Trophoblast cell (in vitro differentiated cells and primary cell): ENCODE measurements at regions not wholly inside any gene's neighbourhood (a gene's known extent, or its start where the extent isn't known, plus 50 kb on each side); places are given as distances from the start of the nearest gene placed in this dataset.

Experiments
- DNase-seq, 2 donors: peaks; one replicate each; pipeline ENCODE4 v3.0.0-alpha.2; 2016
- H2AFZ ChIP-seq: 2 replicates; pipeline ENCODE4 v1.6.1; 2013; ENCODE audit warnings: low read length, moderate library complexity, mild to moderate bottlenecking; ENCODE audit not compliant: insufficient read depth, poor library complexity
- H2AK5ac ChIP-seq: 2 replicates; pipeline ENCODE4 v1.6.1; 2013; ENCODE audit warnings: mild to moderate bottlenecking, low read length
- H2BK120ac ChIP-seq: 2 replicates; pipeline ENCODE4 v1.6.1; 2013; ENCODE audit warnings: low read length, mild to moderate bottlenecking, moderate library complexity; ENCODE audit not compliant: insufficient read depth, poor library complexity
- H2BK12ac ChIP-seq: 2 replicates; pipeline ENCODE4 v1.6.1; 2013; ENCODE audit warnings: mild to moderate bottlenecking, low read length, moderate library complexity
- H2BK5ac ChIP-seq: 2 replicates; pipeline ENCODE4 v1.6.1; 2013; ENCODE audit warnings: low read length, low read depth, moderate library complexity, mild to moderate bottlenecking; ENCODE audit not compliant: poor library complexity
- H3K14ac ChIP-seq: 2 replicates; pipeline ENCODE4 v1.6.1; 2013; ENCODE audit warnings: mild to moderate bottlenecking, low read length
- H3K18ac ChIP-seq: 2 replicates; pipeline ENCODE4 v1.6.1; 2013; ENCODE audit warnings: mild to moderate bottlenecking, low read length
- H3K23ac ChIP-seq: 2 replicates; pipeline ENCODE4 v1.6.1; 2013; ENCODE audit warnings: low read length
- H3K27ac ChIP-seq: 2 replicates; pipeline ENCODE4 v1.5.1; 2013; ENCODE audit warnings: low read depth, mild to moderate bottlenecking, inconsistent platforms, low read length, moderate library complexity
- H3K27me3 ChIP-seq: 2 replicates; pipeline ENCODE4 v1.6.1; 2013; ENCODE audit warnings: inconsistent platforms, mild to moderate bottlenecking, low read length, moderate library complexity; ENCODE audit not compliant: insufficient read depth
- H3K36me3 ChIP-seq, 2 experiments: 1 replicate in 1 of 2; 2 replicates in 1 of 2; pipeline ENCODE4 v1.6.1; 2013; ENCODE audit warnings: low read length in 2 of 2, mild to moderate bottlenecking in 2 of 2, moderate library complexity in 1 of 2; ENCODE audit not compliant: insufficient read depth in 2 of 2, control insufficient read depth in 1 of 2
- H3K4ac ChIP-seq: 2 replicates; pipeline ENCODE4 v1.6.1; 2013; ENCODE audit warnings: low read depth, mild to moderate bottlenecking, low read length, moderate library complexity
- H3K4me1 ChIP-seq, 2 experiments: 1 replicate in 1 of 2; 2 replicates in 1 of 2; pipeline ENCODE4 v1.6.1; 2013; ENCODE audit warnings: low read length in 2 of 2, mild to moderate bottlenecking in 2 of 2, moderate library complexity in 1 of 2; ENCODE audit not compliant: insufficient read depth in 2 of 2, control insufficient read depth in 1 of 2
- H3K4me2 ChIP-seq: 2 replicates; pipeline ENCODE4 v1.6.1; 2013; ENCODE audit warnings: inconsistent platforms, mild to moderate bottlenecking, low read length, moderate library complexity
- H3K4me3 ChIP-seq: 2 replicates; pipeline ENCODE4 v1.5.1; 2013; ENCODE audit warnings: mild to moderate bottlenecking, low read depth, low read length, inconsistent platforms
- H3K79me1 ChIP-seq: one replicate; pipeline ENCODE4 v1.6.1; 2013; ENCODE audit warnings: low read length
- H3K79me2 ChIP-seq: 2 replicates; pipeline ENCODE4 v1.6.1; 2013; ENCODE audit warnings: low read length, mild to moderate bottlenecking; ENCODE audit not compliant: control insufficient read depth, insufficient read depth, poor library complexity
- H3K9ac ChIP-seq: 2 replicates; pipeline ENCODE4 v1.6.1; 2013; ENCODE audit warnings: mild to moderate bottlenecking, low read length
- H3K9me3 ChIP-seq: 2 replicates; pipeline ENCODE4 v1.6.1; 2013; ENCODE audit warnings: low read depth, mild to moderate bottlenecking, control low read depth, inconsistent platforms, low read length; ENCODE audit not compliant: insufficient read depth
- H4K12ac ChIP-seq: 2 replicates; pipeline ENCODE4 v1.6.1; 2013; ENCODE audit warnings: low read depth, mild to moderate bottlenecking, low read length, moderate library complexity
- H4K8ac ChIP-seq: 2 replicates; pipeline ENCODE4 v1.6.1; 2013; ENCODE audit warnings: low read depth, mild to moderate bottlenecking, low read length, moderate library complexity
- H4K91ac ChIP-seq: one replicate; pipeline ENCODE4 v1.6.1; 2013; ENCODE audit warnings: low read depth, mild to moderate bottlenecking, low read length, moderate library complexity
- WGBS: extraction: QIAGEN DNeasy Blood & Tissue Kit; methylation state at CpG from one replicate; pipeline ENCODE4 v1.1.7; 2013; ENCODE audit warnings: missing lambda C conversion rate; ENCODE audit not compliant: insufficient read length, insufficient coverage; ENCODE audit errors: extremely low coverage; 5-methylcytosine and 5-hydroxymethylcytosine counted together

GRCh38 chr2:180927030-180927686 lies 53.2 kb upstream of the UBE2E3 start:
- H4K8ac ChIP-seq = no peak overlapping the region
- no peak overlapping the region for H4K12ac ChIP-seq
- DNase-seq = no peak
- no peaks in the 10 kb centered on the region for H3K36me3 ChIP-seq
- H2BK120ac ChIP-seq = no peak overlapping the region
- H3K27ac ChIP-seq = no peak overlapping the region
- WGBS = 100% methylated on average over 1 of the region's 3 CpGs
- no peak overlapping the region for H3K9ac ChIP-seq
- H3K23ac ChIP-seq = no peak overlapping the region
- H3K14ac ChIP-seq = no peak overlapping the region
- H3K79me2 ChIP-seq = no peaks in the 10 kb centered on the region
- H4K91ac ChIP-seq = no peak overlapping the region
- H3K9me3 ChIP-seq = no peaks in the 10 kb centered on the region
- H3K4ac ChIP-seq = no peak overlapping the region
- no peaks in the 10 kb centered on the region for H3K4me1 ChIP-seq
- no peak overlapping the region for H2BK12ac ChIP-seq
- no peak overlapping the region for H2AFZ ChIP-seq
- no peak overlapping the region for H3K4me2 ChIP-seq
- H3K4me3 ChIP-seq = no peak overlapping the region
- no peaks in the 10 kb centered on the region for H3K27me3 ChIP-seq
- no peaks in the 10 kb centered on the region for H3K79me1 ChIP-seq
- no peak overlapping the region for H2AK5ac ChIP-seq
- H2BK5ac ChIP-seq = no peak overlapping the region
- no peak overlapping the region for H3K18ac ChIP-seq

GRCh38 chr2:180925700-180926099 lies 54.7 kb upstream of the UBE2E3 start:
- no peak overlapping the region for H3K4me3 ChIP-seq
- no peaks in the 10 kb centered on the region for H3K9me3 ChIP-seq
- no peak overlapping the region for H2BK120ac ChIP-seq
- no peak overlapping the region for H4K91ac ChIP-seq
- DNase-seq = no peak
- H3K4me2 ChIP-seq = no peak overlapping the region
- no peaks in the 10 kb centered on the region for H3K79me2 ChIP-seq
- H3K27me3 ChIP-seq = no peaks in the 10 kb centered on the region
- H2AFZ ChIP-seq = no peak overlapping the region
- no peaks in the 10 kb centered on the region for H3K36me3 ChIP-seq
- H2BK12ac ChIP-seq = no peak overlapping the region
- H3K14ac ChIP-seq = no peak overlapping the region
- no peaks in the 10 kb centered on the region for H3K79me1 ChIP-seq
- H3K27ac ChIP-seq = no peak overlapping the region
- H2BK5ac ChIP-seq = no peak overlapping the region
- no peak overlapping the region for H3K23ac ChIP-seq
- no peak overlapping the region for H4K8ac ChIP-seq
- no peak overlapping the region for H3K4ac ChIP-seq
- H3K9ac ChIP-seq = no peak overlapping the region
- no peak overlapping the region for H2AK5ac ChIP-seq
- no peak overlapping the region for H3K18ac ChIP-seq
- no peaks in the 10 kb centered on the region for H3K4me1 ChIP-seq
- no peak overlapping the region for H4K12ac ChIP-seq
- WGBS = no CpG with 5 or more reads among the region's 2 CpGs

GRCh38 chr2:180924063-180924462 lies 56.3 kb upstream of the UBE2E3 start:
- Histone ChIP-seq H3K27ac (no peak overlapping the region), H3K79me1 (no peaks in the 10 kb centered on the region), H3K79me2 (no peaks in the 10 kb centered on the region), H3K14ac (no peak overlapping the region), H2AFZ (no peak overlapping the region), H4K12ac (no peak overlapping the region), H3K18ac (no peak overlapping the region), H3K4me3 (no peak overlapping the region), H4K8ac (no peak overlapping the region), H2BK120ac (no peak overlapping the region), H3K9ac (no peak overlapping the region), H2BK12ac (no peak overlapping the region), H4K91ac (no peak overlapping the region), H3K9me3 (no peaks in the 10 kb centered on the region), H3K36me3 (no peaks in the 10 kb centered on the region), H3K4me1 (no peaks in the 10 kb centered on the region), H3K4ac (no peak overlapping the region), H2AK5ac (no peak overlapping the region), H3K27me3 (no peaks in the 10 kb centered on the region), H2BK5ac (no peak overlapping the region), H3K23ac (no peak overlapping the region), H3K4me2 (no peak overlapping the region)
- no CpG with 5 or more reads among the region's 2 CpGs for WGBS
- DNase-seq = no peak

- H2BK5ac ChIP-seq = no peak overlapping the region
- no peak overlapping the region for H3K27ac ChIP-seq
- H3K9ac ChIP-seq = no peak overlapping the region
- no peak for DNase-seq
- no peaks in the 10 kb centered on the region for H3K4me1 ChIP-seq
- H3K79me2 ChIP-seq = no peaks in the 10 kb centered on the region
- no peak overlapping the region for H2AK5ac ChIP-seq
- no peak overlapping the region for H3K4me3 ChIP-seq
- no peaks in the 10 kb centered on the region for H3K79me1 ChIP-seq
- no peak overlapping the region for H3K14ac ChIP-seq
- no peak overlapping the region for H2AFZ ChIP-seq
- H2BK120ac ChIP-seq = no peak overlapping the region
- no peak overlapping the region for H4K12ac ChIP-seq
- no peak overlapping the region for H3K23ac ChIP-seq
- H3K4me2 ChIP-seq = no peak overlapping the region
- no CpG with 5 or more reads among the region's 9 CpGs for WGBS
- no peaks in the 10 kb centered on the region for H3K36me3 ChIP-seq
- no peak overlapping the region for H3K18ac ChIP-seq
- no peaks in the 10 kb centered on the region for H3K9me3 ChIP-seq
- H4K8ac ChIP-seq = no peak overlapping the region
- H2BK12ac ChIP-seq = no peak overlapping the region
- H3K4ac ChIP-seq = no peak overlapping the region
- no peak overlapping the region for H4K91ac ChIP-seq
- no peaks in the 10 kb centered on the region for H3K27me3 ChIP-seq
These were observed 69.4 kb upstream of the UBE2E3 start for GRCh38 chr2:180910831-180911665.
